GM18873 (cell line): ENCODE measurements at regions not wholly inside any gene's neighbourhood (a gene's known extent, or its start where the extent isn't known, plus 50 kb on each side); places are given as distances from the start of the nearest gene placed in this dataset.
"Not testable (repeated sequence)": the region's sequence is repeated elsewhere in the genome, so short reads cannot be mapped to it uniquely, and the experiment has no call there.

Source experiments
- ATAC-seq: cut with Tn5 transposase; IDR thresholded peaks from one replicate; pipeline ENCODE4 v1.9.1; 2021; ENCODE audit warnings: mild to moderate bottlenecking, moderate library complexity, moderate number of reproducible peaks; ENCODE audit not compliant: unreplicated experiment, low FRiP score

- no peak for ATAC-seq
Observed at GRCh38 chr6:99801805-99802204, 192.2 kb downstream of the MCHR2 start.

GRCh38 chr6:99802396-99803031, 191.5 kb downstream of the MCHR2 start:
- ATAC-seq, result no peak

DNA sequence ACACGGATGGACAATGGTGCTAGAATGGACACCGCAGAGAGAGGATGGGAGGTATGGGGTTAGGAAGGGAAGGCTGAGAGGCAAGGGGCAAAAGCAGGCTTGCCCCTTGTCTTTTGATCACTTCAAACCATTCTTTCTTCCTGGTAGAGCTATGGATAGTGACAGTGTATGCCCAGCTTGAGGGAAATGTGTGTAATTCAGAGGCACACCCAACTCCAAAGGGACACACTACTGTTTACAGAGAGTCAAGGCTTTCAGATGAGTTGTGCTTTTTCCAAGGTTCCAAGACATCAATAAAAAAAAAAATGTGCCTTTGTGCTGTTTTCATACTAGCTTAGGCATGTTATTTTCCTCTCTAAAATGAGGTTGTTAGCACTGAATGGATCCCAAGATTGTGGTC, 185.0 kb downstream of the MCHR2 start:
- ATAC-seq, result no peak

DNA sequence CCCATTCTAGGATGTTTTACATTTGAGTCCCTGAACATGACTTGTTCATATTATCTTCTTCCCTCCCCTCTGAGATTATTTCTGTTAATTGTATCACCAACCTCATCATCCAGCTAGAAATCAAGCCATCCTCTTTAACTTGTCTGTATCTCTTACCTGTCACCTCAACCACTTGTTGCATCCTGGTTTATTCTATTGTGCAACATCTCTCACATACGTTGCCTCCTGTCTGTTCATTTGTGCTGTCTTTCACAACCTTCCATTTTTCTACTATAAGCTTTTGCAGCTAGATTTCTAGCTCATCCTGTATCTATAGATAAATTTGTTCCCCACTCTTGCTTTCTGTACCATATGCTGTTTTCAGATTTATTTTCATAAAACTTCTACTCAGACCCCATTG, 183.7 kb downstream of the MCHR2 start:
- no peak for ATAC-seq

DNA sequence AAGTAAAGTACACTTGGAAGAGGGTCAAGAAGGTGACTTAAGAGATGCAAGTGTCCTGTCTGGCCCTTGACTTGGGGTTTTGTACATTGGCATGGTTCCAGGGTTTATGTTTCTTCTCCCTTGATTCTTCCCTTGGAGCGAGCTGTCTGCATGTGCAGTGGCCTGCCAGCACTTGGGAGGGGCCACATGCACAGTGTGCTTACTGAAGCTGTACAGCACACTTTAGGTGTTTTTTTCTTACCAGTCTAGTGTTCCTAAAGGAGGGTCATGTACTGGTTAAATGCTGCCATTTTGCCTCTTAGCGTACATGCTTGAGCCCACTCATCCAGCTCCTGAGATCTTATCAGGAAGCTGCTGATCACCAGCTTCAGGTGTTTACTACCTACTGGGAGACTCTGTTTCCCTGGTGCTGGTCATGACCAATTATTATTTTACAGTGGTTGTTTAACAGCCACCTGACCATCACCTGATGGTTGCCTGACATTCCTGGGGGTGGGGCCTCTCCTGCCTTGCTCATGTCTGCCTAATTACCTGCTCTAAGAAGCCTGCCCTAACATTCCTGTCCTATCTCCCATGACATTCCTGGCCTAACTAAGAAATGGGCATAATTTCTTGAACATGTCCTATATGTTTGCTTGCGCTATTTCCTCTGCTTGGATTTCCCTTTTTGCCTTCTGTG, 182.9 kb downstream of the MCHR2 start:
- ATAC-seq, result no peak

DNA sequence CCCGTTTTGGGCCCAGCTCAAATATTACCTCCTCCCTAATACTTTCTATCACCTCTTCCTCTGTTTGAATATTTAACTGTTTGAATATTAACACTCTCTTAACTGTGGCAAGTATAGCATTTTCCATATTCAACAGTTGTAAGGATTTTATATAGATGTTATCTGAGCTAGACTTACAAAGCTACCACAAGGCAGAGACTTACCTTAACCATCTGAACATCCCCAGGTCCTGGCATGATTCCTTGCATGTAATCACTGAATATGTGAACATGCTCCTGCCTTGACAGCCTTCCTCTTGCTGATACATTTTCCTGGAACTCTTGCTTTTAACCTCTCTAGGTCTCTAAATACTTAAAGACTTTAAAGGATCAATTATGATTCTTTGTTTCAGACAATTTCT, 182.4 kb downstream of the MCHR2 start:
- no peak for ATAC-seq

GRCh38 chr6:99813565-99813964, 180.5 kb downstream of the MCHR2 start:
- ATAC-seq, result no peak

DNA sequence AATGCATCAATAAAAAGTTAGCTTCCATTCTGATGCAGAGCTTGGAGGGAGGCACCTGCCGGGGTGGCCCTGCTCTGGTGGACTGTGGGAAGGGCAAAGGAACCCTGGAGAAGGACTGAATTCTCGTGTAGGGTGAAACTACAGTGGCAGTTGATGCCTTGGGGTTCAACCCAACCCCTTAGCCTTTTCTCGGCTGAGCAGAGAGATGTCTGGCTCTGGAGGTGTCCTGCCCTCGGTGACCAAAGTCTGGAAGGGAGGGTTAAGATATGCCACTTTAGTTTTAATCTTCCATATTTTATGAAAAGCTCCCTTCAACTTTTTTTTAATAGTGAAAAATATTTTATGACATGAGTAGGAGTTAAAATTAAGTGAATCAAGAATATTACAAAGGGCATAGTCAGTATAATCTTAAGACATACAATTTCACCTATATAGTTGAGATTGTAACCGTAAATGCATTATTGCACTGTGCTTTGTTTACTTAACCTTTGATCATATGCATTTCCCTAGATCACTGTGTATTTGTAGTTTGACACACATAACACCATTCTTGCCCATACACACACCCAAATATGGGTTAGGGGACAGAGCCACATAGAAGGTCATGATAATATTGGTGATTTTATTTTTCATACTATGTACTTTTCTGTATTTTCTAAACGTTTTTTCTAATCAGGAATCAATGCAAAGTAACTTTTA, 179.6 kb downstream of the MCHR2 start:
- no peak for ATAC-seq

DNA sequence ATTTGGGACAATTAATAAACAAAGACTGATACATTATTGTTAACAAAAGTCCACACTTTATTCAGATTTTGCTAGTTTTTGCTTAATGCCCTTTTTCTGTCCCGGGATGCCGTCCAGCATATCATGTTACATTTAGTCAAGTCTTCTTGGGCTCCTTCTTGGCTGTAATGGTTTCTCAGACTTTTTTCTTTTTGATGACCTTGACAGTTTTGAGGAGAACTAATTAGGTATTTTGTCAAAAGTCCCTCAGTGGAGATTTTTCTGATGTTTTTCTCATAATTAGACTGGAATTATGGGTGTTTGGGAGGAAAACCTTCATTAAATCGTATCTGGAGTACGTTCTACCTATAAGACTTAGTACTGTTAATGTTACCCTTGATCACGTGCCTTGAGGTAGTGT, 177.2 kb downstream of the MCHR2 start:
- ATAC-seq, result no peak

DNA sequence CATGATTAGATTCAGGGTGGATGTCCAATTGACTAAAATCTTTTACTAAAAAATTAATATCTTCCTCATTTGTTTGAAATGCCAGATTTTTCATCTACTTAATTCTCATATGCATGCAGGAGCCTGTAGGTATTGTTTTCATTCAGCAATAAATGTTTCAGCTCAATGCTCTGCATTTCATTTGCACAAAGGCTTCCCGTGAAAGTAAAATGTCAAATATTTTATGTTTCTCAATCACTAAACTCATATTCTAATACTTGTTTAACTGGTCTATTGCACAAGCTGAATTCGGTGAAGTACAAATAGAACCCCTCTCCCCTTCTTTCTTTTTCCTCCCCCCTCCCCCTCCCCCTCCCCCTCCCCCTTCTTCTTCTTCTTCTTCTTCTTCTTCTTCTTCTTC, 175.9 kb downstream of the MCHR2 start:
- no peak for ATAC-seq

- ATAC-seq, result no peak
Observed at GRCh38 chr6:99819853-99820252, 174.2 kb downstream of the MCHR2 start.

DNA sequence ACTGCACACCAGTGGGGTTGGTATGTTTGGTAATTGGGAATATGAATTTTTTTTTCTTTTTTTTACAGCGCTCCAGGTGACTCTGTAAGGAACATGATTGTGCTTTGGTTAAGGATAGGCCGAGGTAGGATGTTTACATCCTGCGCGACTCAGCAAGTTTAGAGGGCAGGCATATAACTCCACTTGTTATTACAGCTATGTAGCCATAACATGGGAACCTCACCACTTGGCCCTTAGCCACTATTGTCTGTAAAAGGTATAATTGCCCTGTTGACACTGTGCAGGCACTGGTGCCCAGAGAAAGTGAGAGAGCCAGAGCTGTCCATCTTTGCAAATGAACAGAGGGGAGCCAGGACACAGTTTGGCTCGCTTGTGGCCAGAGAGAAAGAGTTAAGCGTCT, 172.9 kb downstream of the MCHR2 start:
- ATAC-seq, result no peak

- peak; percentile 79 for ATAC-seq
Observed at GRCh38 chr6:99822741-99823512, 171.1 kb downstream of the MCHR2 start.

GRCh38 chr6:99823513-99824235, 170.3 kb downstream of the MCHR2 start:
- ATAC-seq, result not testable (repeated sequence)

DNA sequence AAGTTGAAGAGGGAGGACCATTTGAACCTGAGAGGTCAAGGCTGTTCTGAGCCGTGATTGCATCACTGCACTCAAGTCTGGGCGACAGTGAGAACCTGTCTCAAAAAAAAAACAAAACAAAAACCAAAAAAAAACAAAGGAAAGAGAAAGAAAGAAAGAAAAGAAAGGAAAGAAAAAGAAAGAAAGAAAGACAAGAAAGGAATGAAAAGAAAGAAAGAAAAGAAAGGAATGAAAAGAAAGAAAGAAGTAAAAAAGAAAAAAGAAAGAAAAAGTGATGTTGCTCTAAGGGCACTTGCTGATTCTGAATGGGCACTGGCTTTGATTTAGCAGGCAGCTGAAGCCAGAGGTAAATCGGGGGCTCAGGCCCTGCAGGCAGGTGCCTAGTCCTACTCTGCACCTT, 161.0 kb downstream of the MCHR2 start:
- no peak for ATAC-seq

- ATAC-seq, result no peak
Observed at GRCh38 chr6:99836471-99836870, 157.6 kb downstream of the MCHR2 start.

GRCh38 chr6:99838607-99839006, 155.4 kb downstream of the MCHR2 start:
- ATAC-seq, result no peak

DNA sequence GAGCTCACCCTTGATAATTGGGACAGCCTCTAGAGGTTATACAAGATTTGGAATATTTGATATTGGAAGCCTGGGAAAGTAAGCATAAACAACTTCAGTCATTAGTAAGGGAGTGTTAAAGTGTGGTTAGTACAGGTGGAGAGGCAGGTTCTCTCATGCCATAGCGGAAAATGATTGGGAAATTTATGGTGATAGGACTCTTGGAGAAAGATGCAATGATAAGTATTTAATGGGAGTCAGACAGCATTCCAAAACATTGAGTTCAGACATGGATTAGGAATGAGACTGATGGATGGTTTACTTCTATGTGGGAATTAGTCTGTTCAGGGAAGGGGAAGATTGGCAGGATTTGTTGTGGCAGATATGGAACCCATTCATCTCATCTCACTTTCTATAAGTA, 152.7 kb downstream of the MCHR2 start:
- ATAC-seq, result no peak

DNA sequence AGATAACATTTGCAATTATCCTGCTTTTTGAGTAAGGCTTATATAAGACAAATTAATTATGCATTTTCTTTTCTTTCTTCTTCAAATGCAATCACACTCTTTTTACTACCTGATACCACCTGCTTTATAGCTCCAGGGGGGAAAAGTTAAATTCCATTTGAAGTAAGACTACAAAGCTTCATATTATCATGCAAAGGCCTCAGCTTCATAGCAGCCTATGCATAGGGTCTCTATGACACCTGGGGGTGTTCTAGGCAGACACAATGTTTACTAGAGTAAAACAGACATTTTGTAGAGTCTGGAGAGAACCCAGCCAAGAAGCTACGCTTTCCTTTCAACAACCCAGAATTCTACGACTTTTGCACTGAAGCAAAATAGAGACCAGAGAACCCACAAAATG, 148.0 kb downstream of the MCHR2 start:
- no peak for ATAC-seq

GRCh38 chr6:99850841-99851240, 143.2 kb downstream of the MCHR2 start:
- ATAC-seq, result no peak
